ENCODE measurements at regions not wholly inside any gene's neighbourhood (a gene's known extent, or its start where the extent isn't known, plus 50 kb on each side); places are given as distances from the start of the nearest gene placed in this dataset.

- no peak for TF ChIP-seq CTCF (IDR thresholded peaks at IDR 0.05)
- H3K27ac Mint-ChIP-seq = peak overlapping the region; percentile 99
- DNase-seq = no peak
- no peak overlapping the region for H3K4me3 Mint-ChIP-seq
- H3K9me3 Mint-ChIP-seq = no peaks in the 10 kb centered on the region
- peaks cover 23% of the 10 kb centered on the region for H3K4me1 Mint-ChIP-seq
- H3K27me3 Mint-ChIP-seq (ENCODE audit: low read depth, poor library complexity) = no peaks in the 10 kb centered on the region
- H3K36me3 Mint-ChIP-seq (ENCODE audit: low read depth) = no peaks in the 10 kb centered on the region
Observed at GRCh38 chr4:98746936-98747335, 88.5 kb upstream of the TSPAN5 start.

GRCh38 chr4:98746530-98746929 lies 88.1 kb upstream of the TSPAN5 start:
- Mint-ChIP-seq H3K4me1 (peaks cover 23% of the 10 kb centered on the region), H3K9me3 (no peaks in the 10 kb centered on the region), H3K27ac (peak overlapping the region; percentile 86), H3K4me3 (no peak overlapping the region), H3K27me3 (ENCODE audit: low read depth, poor library complexity) (no peaks in the 10 kb centered on the region), H3K36me3 (ENCODE audit: low read depth) (no peaks in the 10 kb centered on the region)
- no peak for TF ChIP-seq CTCF (IDR thresholded peaks at IDR 0.05)
- no peak for DNase-seq

- Mint-ChIP-seq H3K36me3 (ENCODE audit: low read depth) (no peaks in the 10 kb centered on the region), H3K27ac (no peak overlapping the region), H3K9me3 (no peaks in the 10 kb centered on the region), H3K27me3 (ENCODE audit: low read depth, poor library complexity) (no peaks in the 10 kb centered on the region), H3K4me1 (peaks cover 23% of the 10 kb centered on the region), H3K4me3 (no peak overlapping the region)
- no peak for TF ChIP-seq CTCF (IDR thresholded peaks at IDR 0.05)
- no peak for DNase-seq
Observed at GRCh38 chr4:98745366-98745765, 87.0 kb upstream of the TSPAN5 start.

GRCh38 chr4:98744372-98745150 lies 86.2 kb upstream of the TSPAN5 start:
- no peaks in the 10 kb centered on the region for H3K36me3 Mint-ChIP-seq (ENCODE audit: low read depth)
- no peaks in the 10 kb centered on the region for H3K9me3 Mint-ChIP-seq
- no peak for DNase-seq
- H3K4me3 Mint-ChIP-seq = no peak overlapping the region
- TF ChIP-seq CTCF (IDR thresholded peaks at IDR 0.05) = no peak
- no peak overlapping the region for H3K27ac Mint-ChIP-seq
- H3K27me3 Mint-ChIP-seq (ENCODE audit: low read depth, poor library complexity) = no peaks in the 10 kb centered on the region
- peaks cover 23% of the 10 kb centered on the region for H3K4me1 Mint-ChIP-seq

GRCh38 chr4:98741952-98742351 lies 83.5 kb upstream of the TSPAN5 start:
- TF ChIP-seq CTCF (IDR thresholded peaks at IDR 0.05) = no peak
- no peaks in the 10 kb centered on the region for H3K27me3 Mint-ChIP-seq (ENCODE audit: low read depth, poor library complexity)
- peaks cover 5% of the 10 kb centered on the region for H3K36me3 Mint-ChIP-seq (ENCODE audit: low read depth)
- H3K4me3 Mint-ChIP-seq = no peak overlapping the region
- peaks cover 6% of the 10 kb centered on the region for H3K4me1 Mint-ChIP-seq
- H3K9me3 Mint-ChIP-seq = peaks cover 17% of the 10 kb centered on the region
- DNase-seq = no peak
- H3K27ac Mint-ChIP-seq = no peak overlapping the region

- H3K27me3 Mint-ChIP-seq (ENCODE audit: low read depth, poor library complexity) = no peaks in the 10 kb centered on the region
- no peak for TF ChIP-seq CTCF (IDR thresholded peaks at IDR 0.05)
- peaks cover 25% of the 10 kb centered on the region for H3K9me3 Mint-ChIP-seq
- H3K4me1 Mint-ChIP-seq = no peaks in the 10 kb centered on the region
- no peak for DNase-seq
- H3K36me3 Mint-ChIP-seq (ENCODE audit: low read depth) = peaks cover 5% of the 10 kb centered on the region
- H3K4me3 Mint-ChIP-seq = no peak overlapping the region
- no peak overlapping the region for H3K27ac Mint-ChIP-seq
Observed at GRCh38 chr4:98739751-98740150, 81.3 kb upstream of the TSPAN5 start.
